ENCODE measurements at regions not wholly inside any gene's neighbourhood (a gene's known extent, or its start where the extent isn't known, plus 50 kb on each side); places are given as distances from the start of the nearest gene placed in this dataset.

DNA sequence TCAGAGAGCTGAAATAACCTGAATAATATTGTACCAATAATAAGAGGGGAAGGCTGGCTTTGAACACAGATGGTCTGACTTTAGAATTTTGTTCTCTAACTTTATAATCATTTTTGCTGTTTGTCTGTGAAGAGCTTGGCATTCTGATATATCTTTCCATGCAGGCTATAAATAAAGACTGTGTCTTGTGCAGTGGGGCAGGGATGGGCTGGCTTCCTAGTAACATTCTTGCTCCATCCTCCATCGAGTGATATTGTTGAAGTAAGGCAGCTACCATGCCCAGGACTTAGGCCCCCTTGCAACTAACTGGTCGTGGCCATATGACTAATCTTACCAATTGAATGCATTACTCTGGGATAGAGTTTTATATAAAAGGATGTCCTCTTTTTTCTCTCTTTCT, 234.7 kb upstream of the IRX3 start:
- DNase-seq (ENCODE audit: low read depth, low spot score), result no peak
- TF ChIP-seq, protein P1, sequence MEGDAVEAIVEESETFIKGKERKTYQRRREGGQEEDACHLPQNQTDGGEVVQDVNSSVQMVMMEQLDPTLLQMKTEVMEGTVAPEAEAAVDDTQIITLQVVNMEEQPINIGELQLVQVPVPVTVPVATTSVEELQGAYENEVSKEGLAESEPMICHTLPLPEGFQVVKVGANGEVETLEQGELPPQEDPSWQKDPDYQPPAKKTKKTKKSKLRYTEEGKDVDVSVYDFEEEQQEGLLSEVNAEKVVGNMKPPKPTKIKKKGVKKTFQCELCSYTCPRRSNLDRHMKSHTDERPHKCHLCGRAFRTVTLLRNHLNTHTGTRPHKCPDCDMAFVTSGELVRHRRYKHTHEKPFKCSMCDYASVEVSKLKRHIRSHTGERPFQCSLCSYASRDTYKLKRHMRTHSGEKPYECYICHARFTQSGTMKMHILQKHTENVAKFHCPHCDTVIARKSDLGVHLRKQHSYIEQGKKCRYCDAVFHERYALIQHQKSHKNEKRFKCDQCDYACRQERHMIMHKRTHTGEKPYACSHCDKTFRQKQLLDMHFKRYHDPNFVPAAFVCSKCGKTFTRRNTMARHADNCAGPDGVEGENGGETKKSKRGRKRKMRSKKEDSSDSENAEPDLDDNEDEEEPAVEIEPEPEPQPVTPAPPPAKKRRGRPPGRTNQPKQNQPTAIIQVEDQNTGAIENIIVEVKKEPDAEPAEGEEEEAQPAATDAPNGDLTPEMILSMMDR (IDR thresholded peaks at IDR 0.05; ENCODE audit: low read depth, low read length), result no peak
- in situ Hi-C loops (cut with HindIII; ENCODE audit: low sequenced_read_pairs), result no loop called here
- no peak overlapping the region for H3K4me3 ChIP-seq (ENCODE audit: low read depth, low read length)

DNA sequence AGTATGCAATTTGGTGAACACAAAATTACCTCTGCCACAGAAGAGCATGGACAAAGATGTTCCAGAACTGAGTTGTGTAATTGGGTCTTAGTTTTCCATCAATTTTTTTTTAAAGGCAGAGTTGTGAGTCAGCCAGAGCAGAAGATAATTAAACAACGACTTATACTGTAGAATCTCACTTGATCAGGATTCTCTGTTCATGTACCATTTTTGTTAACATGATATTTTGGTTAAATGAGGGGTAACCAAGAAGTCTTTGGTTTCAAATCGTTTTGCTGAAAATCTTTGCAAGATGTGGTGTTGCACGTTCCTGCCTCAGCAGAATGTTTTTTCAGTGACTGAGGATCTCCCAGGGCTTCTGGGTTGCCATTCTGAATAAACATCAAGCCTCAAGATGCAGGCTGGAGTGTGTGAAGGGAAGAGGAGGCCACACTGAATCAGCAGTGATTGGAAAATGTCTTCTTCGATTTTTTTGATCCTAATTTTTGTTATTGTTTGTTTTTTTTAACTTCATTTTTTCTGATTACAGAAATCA, 232.6 kb upstream of the IRX3 start:
- peak; percentile 21 for DNase-seq (ENCODE audit: low read depth, low spot score)
- TF ChIP-seq, protein P1 (IDR thresholded peaks at IDR 0.05; ENCODE audit: low read depth, low read length), result no peak
- in situ Hi-C loops (cut with HindIII; ENCODE audit: low sequenced_read_pairs), result no loop called here
- no peak overlapping the region for H3K4me3 ChIP-seq (ENCODE audit: low read depth, low read length)

DNA sequence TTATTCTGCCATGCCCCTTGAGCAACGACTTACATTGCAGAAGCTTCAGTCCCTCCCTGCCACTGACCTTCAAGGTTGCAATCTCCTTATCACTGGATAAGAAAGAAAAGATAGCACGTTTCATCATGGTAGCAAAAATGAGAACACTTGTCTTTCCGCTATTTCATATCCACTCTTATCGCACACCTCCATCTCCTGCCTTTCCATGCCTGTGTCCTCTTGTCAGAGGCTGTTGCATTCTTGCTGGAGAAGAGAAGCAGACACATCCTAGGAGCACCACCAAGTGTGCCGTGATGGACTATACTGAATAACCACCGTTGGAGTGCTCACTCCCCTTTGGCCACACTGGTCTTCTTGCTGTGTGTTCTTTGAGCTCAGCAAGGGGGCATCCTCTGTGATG, 230.6 kb upstream of the IRX3 start:
- DNase-seq (ENCODE audit: low read depth, low spot score), result no peak
- H3K4me3 ChIP-seq (ENCODE audit: low read depth, low read length), result no peak overlapping the region
- in situ Hi-C loops (cut with HindIII; ENCODE audit: low sequenced_read_pairs), result no loop called here
- TF ChIP-seq, protein P1 (IDR thresholded peaks at IDR 0.05; ENCODE audit: low read depth, low read length), result no peak

DNA sequence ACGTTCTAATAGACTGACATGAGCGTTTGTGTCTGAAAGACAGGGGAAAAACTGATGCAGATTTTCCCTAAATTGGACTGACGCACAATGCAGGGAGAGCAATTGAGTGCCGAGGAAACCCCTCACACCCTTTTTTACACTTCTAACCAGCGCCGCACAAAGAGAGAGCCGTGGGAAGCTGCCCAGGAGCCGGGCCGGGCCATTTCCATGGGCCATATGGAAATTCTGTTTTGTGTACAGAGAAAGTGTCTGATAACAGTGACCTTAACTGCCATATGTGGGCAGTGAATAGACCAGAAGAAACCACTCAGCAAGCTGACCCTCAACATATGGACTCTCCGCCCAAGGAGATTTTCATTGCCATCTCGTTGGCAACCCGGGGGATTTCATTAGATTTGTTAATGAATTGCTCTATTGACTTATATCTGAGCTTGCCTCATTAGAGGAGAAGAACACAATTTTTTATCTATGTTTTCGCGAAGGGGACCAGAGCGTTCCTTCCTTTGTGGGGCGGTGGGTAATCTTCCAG, 225.9 kb upstream of the IRX3 start:
- in situ Hi-C loops (cut with HindIII; ENCODE audit: low sequenced_read_pairs), result no loop called here
- H3K4me3 ChIP-seq (ENCODE audit: low read depth, low read length), result no peak overlapping the region
- TF ChIP-seq, protein P1 (IDR thresholded peaks at IDR 0.05; ENCODE audit: low read depth, low read length), result no peak
- no peak for DNase-seq (ENCODE audit: low read depth, low spot score)

DNA sequence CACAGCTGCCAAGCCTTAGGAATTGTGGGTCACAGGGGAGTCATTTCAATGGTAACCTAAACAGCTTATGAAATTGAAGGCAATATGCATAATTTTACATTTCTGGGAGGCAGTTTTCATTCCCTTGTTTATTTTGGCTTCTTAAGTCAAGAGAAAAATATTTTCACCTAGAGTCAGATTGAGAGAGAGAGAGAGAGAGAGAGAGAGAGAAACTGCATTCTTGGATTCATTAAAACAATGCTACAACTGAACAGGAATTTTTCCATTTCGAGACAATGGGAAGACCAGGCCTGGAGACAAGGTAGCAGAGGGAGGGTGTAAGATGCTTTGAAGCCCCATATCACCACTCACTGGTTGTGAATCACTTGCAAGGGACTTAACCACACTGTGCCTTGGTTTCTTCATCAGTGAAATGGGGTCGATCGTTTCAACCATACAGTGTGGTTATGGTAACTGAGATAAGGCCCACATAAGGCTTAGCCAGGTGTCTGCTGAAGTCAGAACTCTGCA, 224.7 kb upstream of the IRX3 start:
- TF ChIP-seq, protein P1 (IDR thresholded peaks at IDR 0.05; ENCODE audit: low read depth, low read length), result no peak
- DNase-seq (ENCODE audit: low read depth, low spot score), result peak; percentile 78
- no peak overlapping the region for H3K4me3 ChIP-seq (ENCODE audit: low read depth, low read length)
- in situ Hi-C loops (cut with HindIII; ENCODE audit: low sequenced_read_pairs), result no loop called here

DNA sequence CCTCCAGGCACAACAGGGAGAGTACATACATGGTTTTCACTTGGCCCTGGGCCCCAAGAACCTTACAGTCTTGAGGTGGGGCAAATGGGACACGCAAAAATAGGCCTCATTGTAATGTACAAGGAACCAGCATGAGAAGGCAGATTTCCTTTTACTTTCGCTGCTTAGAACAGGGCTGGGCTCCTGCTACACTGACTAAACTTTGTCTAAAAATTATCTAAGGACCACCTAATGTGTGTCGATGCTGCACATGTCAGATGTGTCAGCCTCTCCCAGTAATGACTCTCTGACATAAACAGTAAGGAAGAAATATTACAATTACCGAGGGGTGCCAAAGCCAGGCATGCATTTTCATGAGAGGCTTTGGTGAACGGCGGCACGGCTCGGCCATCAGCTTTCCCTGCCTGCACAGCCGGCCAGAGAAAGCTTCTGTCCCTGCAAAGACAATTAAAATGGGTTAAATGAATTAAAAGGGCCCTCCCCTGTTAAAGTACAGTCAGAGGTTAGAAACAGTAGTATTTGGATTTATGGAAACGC, 224.2 kb upstream of the IRX3 start:
- no peak overlapping the region for H3K4me3 ChIP-seq (ENCODE audit: low read depth, low read length)
- in situ Hi-C loops (cut with HindIII; ENCODE audit: low sequenced_read_pairs), result no loop called here
- peak; percentile 37 for DNase-seq (ENCODE audit: low read depth, low spot score)
- TF ChIP-seq, protein P1 (IDR thresholded peaks at IDR 0.05; ENCODE audit: low read depth, low read length), result no peak

Data from astrocyte of the spinal cord (primary cell).